SK-N-SH treated with all-trans-retinoic acid at 6 μM for 48 hours (cell line): ENCODE measurements at regions not wholly inside any gene's neighbourhood (a gene's known extent, or its start where the extent isn't known, plus 50 kb on each side); places are given as distances from the start of the nearest gene placed in this dataset.

ENCODE experiments used
- CREB5 ChIP-seq: fragments of 250-450 bp; sonication (Bioruptor Pico); IDR thresholded peaks from 2 replicates; pipeline ENCODE4 v1.5.1; 2020; ENCODE audit warnings: low read depth, mild to moderate bottlenecking, moderate library complexity
- POU6F1 ChIP-seq: fragments of 250-450 bp; sonication (Bioruptor Pico); IDR thresholded peaks from 2 replicates; pipeline ENCODE4 v1.8.0; 2021; ENCODE audit warnings: low read depth, mild to moderate bottlenecking, moderate library complexity, borderline replicate concordance
- ZFP30 ChIP-seq: fragments of 450-650 bp; formaldehyde crosslinking; IDR thresholded peaks from 2 replicates; pipeline ENCODE4 v1.5.0; 2022; ENCODE audit warnings: mild to moderate bottlenecking, moderate library complexity

GRCh38 chrX:45385757-45386156 lies 185.1 kb upstream of the DIPK2B start:
- no peak for TF ChIP-seq ZFP30 (CRISPR knock-in tag)
- no peak for TF ChIP-seq POU6F1 (CRISPR knock-in tag)
- no peak for TF ChIP-seq CREB5 (CRISPR knock-in tag)
